GM19324 (cell line): ENCODE measurements at regions not wholly inside any gene's neighbourhood (a gene's known extent, or its start where the extent isn't known, plus 50 kb on each side); places are given as distances from the start of the nearest gene placed in this dataset.

Experiments
- ATAC-seq: cut with Tn5 transposase; IDR thresholded peaks from one replicate; pipeline ENCODE4 v1.9.1; 2021; ENCODE audit warnings: mild to moderate bottlenecking, moderate library complexity; ENCODE audit not compliant: unreplicated experiment, low FRiP score

DNA sequence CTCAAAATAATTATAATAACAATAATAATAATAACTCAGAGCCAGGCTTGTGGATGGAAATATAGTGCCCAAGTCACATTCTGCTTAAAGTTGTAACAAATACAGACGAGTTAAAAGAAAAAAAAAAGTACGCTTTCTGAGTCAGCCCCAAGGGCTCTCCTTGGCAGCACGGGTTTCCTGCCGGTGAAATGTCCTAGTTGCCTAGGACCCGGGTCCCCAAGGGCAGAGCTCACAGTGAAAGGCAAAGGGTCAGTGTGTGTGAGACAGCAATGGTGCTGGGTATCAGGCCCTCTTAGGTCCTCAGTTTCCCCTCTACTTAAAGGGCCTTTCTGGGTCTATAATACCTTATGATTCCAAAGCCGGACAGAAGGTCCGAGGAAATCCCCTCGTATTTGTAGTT is 96.3 kb upstream of the CLMN start:
- no peak for ATAC-seq

DNA sequence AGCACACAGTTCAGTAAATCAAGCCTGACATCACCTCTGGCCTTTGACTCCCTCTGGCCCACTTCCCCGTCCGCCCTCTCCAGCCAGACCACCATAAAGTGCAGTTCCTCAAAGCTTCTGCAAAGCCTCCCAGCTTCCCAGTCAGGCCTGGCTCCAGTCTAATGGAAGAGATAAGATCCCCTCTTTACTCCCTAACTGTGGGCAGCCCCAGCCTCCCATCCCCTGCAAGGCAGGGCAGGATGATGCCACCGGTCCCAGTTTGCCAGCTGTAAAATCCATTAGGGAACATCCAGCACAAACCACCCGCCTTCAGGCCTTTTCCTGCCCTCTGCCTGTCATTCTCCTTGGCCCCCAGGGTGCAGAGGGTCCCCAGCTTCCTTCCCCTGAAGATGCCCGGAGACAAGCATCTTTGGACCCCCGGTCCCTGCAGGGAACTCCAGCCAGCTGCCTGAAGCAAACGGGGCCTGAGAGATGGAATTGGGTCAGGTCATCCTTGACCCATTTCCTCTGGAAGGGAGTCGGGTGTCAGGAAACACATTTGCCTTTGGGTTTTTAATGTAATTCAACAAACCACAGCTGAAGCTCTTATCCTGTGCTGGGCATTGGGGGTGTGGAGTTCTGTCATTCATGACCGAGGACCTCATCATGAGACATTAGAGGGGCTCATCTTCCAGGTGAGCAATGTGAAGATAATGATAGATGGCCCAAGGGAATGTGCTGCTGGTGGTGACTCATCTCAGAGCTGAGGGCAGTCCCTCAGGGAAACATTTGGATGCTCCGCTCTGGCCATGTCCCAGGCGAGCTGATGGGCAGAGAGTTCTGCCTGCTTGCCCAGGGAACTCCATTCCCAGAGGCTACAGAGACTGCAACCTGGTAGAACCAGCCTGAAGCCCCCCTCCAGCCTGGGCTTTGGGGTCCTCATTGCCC is 93.8 kb upstream of the CLMN start:
- ATAC-seq, result no peak

DNA sequence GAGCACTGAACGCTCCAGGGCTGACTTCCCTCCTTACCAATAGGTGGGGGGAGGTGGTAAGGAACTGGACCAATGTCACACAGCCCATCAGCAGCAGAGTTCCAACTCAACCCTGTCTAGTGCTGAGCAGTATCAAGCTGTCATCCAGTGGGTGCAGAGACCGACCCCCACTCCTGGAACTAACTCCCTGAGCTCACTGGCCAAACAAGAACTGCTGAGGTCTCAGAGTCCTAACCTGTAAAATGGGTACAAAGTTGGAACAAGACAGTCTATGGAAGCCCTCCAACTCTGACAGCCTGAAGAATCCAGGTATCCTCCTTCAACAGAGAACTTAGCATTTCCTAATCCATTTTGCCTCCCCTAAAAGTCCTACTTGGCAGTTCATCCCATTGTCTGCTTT is 91.1 kb upstream of the CLMN start:
- no peak for ATAC-seq

DNA sequence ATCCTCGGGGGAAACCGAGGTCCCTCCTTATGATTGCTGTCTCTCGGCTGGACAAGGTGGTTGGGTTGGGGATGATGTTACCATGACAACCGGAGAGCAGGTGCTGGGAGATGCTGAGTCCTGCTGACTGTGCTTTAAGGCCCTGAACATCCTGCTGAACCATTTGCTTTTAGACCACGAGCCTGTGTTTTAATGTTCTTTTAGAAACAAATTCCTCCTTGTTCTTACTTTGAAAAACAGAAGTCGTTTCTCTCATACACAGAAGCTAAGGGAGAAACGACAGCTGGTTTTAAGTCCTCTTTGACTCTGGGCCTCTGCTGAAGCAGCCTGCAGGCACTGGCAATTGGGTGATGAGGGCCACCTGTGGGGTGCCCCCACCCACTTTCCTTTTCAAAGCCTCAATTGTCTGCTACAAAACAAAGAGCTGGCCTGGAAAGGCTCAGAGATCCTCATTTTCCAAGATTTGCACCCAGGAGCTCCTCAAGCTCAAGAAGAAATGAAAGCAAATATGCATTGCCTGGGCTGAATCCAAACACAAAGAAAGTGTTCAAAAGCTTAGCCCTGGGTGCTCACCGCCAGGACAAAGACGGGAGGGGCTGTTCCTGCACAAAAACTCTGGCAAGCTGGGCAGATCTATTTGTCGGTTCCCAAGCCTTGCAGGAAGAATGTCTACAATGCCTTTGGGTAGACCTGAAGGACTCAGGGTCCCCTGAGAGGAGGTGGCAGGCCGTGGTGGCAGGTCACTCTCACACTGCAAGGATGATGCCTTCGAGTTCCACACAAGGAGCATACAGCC is 90.0 kb upstream of the CLMN start:
- ATAC-seq, result no peak

DNA sequence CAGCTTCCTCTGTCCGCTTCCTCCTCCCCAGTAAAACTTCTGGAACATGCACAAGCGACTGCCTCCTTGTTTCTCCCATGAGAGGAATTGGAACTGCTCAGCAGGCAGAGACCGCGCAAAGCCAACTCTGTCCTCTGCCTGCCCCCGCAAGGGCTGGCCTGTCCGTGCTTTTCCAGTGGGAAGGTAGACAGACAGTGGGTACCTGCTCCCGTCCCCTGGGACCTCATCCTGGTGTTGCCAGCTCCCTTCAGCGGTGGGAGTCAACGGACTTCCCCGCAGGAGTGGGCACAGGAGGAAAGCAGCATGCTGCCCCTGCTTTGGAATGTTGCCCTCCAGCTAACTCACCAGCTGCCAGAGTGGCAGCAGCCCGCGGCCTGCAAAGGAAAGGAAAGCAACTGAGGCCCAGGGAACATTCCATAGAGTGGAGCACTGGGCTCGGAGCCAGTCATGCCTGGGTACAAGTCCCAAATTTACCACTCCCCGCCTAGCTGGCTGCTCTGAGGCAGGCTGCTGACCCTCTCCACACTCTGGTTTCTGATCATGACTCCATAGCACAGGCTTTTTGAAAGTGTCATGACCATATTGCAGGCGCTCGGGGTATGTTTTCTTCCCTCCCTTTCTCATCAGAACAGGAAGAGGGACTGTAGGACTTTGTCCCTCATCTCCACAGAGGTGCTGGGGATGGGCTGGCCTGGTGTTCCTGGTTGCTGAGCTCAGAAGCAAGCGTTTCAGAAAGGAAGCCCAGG is 89.2 kb upstream of the CLMN start:
- ATAC-seq, result no peak

DNA sequence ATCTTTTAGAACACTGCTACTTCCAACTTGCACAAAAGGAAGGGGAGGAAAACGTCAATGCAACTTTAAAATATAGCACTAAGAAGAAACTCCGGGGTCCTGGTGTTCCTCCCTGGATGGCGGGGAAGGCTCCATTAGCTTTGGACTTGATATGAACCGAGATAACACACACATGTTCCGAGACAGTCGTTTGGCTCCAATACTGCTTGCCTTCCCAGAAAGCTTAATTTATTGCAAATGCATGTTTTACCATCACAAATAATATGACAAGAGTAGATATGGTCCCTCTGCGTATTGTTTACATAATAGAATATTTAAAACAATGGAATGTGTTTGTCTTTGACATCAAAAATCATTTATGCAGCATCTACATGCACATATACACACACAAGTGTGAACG is 87.6 kb upstream of the CLMN start:
- ATAC-seq, result no peak

DNA sequence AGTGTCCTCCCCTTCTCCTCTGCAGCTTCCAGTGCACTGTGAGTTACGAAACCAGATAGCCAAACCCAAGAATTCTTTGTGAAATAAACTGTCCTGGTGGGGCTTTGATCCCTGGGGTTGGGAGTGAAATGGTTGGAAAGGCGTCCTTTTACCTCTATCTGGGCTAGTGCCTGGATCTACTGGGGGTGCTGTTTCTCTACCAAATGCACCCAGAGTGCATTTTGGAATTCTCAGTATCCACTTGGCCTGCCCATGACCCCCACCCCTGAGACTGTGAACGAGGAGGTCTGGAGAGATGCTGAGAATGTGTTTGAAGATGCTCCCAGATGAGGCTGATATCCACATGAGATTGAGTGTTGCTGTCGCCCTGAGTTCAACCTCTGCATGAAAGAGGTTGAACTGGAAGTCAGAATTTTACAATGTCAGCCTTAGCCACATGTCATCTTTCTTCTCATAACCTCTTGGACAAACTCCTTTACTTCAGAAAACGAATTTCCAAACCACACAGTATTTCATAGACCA is 87.1 kb upstream of the CLMN start:
- ATAC-seq, result no peak

DNA sequence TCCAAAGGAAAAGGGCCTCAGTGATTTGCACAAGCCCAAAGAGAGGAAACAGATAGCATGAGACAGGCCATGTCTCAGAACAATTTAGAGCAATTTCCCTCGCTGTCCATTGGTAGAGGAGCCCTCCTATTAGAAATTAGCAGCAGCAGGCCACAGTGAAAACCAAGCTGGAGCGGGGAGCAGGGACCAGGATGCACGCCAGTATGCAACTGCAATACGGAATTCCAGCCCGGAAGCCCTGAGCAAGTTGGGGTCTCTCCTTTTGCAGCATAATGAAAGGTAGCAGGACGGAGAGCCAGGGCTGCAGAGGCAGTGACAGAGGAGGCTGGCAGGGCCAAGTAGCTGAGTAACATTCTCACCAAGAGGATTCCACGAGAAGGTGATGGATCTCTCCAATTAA is 84.9 kb upstream of the CLMN start:
- no peak for ATAC-seq

DNA sequence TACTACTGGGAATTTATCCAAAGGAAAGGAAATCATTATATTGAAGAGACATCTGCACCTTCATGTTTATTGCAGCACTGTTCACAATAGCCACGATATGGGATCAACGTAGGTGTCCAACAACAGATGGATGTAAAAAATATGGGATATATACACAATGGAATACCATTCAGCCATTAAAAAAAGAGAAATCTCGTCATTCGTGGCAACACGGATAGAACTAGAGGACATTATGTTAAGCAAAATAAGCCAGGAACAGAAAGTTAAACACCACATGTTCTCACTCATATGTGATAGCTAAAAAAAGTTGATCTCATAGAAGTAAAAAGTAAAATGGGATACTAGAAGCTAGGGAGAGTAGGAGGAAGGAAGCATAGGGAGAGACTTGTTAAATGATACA is 82.9 kb upstream of the CLMN start:
- ATAC-seq, result no peak

DNA sequence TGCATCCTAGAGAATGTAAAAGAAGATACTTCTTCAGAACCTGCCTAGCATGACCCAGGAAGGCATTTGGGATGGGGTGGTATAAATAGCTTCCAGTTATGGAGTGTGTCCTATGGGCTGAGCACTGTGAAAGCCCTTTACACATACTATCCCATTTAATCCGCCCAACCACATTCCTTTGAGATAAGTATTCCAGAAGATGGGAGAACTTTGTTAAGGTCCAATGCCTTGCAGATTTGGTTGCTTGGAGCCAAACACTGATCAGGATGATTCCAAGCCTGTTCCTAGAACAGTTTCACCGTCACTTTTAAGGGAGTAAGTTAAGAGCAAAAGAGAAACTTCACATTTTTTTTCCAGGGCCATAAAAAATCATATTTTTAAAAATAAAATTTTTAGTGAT is 82.5 kb upstream of the CLMN start:
- ATAC-seq, result no peak

DNA sequence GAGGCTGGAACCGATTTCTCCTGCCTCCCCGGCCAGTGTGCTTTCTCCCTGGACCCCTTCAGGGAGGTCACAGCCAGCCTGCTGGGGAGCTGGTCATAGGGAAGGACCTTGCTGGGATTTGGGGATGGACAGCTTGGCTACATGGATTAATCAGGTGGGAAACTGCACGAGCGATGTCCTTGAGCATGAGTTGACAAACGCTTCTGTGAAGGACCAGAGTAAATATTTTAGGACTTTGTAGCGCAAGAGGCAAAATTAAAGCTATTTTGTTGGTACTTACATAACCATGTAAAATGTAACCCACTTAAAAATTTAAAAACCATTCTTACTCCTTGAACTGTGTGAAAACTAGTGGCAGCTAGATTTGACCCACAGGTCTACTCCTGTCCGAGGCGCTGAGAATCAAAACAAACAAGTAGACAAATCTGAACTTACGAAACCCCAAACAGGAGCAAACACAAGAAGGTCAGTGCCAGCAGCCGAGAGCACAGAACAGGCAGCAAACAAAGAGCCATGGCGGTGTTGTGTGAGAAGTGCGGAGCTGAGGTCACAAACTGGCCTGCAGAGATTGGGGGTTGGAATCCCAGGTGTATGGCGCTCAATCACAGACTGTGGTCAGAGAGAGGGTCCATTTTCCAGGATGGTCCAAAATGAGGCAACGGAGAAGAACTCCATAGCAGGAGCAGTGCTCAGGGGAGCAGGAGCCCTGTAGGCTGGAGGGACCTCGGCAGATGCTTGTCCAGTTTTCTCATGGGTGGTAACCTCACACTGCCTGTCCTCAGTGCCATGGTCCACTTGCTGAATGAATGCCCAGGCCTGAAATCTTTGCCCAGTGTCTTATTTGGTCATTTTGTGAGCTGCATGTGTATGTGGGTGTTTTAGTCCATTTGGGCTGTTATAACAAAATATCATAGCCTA is 79.2 kb upstream of the CLMN start:
- ATAC-seq, result no peak

DNA sequence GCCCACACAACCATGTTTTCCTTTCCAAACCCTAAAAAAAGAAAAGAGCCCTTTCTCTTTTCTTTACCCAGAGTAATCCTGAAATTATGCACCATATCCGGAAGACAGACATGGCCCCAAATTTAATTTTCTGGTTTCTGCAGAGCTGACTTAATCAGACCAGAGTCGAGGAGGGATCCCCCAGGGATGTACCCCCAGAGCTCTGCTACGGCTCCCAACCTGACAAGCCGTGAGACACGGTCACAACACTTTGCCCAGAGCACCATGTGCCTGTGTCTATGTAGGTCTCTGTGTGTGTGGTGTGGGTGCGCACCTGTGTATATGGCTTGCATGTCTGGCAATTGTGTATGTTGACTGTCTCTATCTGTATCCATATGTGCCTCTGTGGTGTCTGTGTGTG is 77.6 kb upstream of the CLMN start:
- ATAC-seq, result no peak

DNA sequence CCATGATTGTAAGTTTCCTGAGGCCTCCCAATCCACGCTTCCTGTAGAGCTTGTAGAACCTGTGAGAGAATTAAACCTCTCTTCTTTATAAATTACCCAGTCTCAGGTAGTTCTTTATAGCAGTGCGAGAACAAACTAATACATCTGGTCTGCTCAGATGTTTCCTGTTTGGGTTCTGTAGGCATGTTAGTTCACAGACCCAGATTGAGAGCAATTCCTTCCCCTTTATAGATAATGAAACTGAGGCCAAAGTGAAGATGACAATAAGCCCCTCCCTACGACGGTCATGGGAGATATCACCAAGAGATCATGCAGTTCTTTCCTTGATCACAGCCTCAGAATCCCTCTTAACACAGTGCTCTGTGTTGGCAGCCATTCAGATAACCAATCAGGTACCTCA is 76.5 kb upstream of the CLMN start:
- no peak for ATAC-seq

DNA sequence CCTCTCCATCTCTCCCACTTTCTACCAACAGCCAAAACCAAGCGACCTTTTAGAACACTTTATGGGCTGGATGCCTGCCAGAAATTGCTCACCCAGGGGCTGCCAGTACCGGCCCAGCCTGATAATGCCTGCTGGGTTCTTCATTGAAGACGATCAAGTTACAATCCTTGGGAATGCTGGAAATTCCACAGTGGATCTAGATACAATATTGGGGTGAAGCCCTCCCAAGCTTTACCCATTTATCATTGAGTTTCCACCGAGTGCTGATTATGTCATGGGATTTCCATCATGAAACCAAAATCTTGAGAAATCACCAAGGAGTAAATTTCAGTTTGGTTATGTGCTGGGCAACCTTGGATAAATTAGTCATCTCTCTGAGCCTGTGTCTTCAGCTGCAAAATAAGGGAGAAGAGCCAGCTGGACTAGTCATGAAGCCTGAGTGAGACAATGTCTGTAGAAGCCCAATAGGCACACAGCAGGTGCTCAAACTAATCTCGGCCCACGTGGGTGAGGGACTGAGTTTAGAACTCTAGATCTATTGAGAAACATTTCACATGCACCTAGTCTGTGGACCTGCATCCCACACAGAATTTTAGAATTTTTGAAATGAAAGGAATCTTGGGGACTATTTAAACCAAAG is 75.5 kb upstream of the CLMN start:
- ATAC-seq, result no peak

DNA sequence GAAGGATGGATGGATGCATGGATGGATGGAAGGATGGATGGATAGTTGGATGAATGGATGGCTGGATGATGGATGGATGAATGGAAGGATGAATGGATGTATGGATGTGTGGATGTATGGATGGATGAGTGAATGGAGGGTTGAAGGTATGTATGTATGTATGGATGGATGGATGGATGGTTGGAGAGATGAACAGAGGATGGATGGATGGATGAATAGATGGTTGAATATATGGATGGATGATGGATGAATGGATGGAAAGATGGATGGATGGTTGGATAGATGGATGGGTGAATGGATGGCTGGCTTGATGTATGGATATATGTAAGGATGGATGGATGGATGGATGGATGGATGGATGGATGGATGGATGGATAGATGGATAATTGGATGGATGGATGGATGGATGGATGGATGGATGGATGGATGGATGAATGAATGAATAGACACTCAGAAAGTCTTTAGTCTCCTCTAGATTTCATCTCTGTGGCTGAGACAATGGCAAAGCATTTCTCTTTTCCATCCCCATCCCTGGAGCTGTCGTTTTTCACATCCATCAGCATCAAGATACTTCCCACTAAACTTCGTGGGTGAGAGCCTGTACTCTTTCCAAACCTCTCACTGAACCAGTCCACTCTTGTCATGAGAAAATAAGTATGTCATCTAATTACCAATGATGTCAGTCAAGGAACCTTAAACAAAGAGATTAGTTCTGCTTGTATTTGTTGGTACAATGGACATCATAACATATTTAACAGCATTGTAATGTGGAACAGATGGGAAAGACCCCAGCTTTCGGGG is 74.8 kb upstream of the CLMN start:
- no peak for ATAC-seq

DNA sequence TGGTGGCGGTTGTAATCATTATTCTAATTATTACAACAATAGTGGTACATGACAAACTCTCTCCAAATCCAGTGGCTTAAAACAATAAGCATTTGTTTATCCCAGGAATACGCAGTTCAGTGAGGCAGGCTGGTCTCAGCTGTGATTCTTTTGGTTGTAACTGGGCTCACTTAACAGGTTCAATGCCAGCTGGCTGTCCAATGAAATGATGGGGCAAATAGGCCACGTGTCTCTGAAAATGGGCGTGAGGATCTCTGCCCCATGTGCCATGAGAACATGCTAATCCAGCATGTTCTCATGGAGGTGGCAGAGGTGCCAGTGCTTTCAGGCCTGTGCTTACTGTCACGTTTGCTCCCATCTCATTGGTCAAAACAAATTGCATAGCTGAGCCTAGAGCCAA is 73.1 kb upstream of the CLMN start:
- no peak for ATAC-seq

DNA sequence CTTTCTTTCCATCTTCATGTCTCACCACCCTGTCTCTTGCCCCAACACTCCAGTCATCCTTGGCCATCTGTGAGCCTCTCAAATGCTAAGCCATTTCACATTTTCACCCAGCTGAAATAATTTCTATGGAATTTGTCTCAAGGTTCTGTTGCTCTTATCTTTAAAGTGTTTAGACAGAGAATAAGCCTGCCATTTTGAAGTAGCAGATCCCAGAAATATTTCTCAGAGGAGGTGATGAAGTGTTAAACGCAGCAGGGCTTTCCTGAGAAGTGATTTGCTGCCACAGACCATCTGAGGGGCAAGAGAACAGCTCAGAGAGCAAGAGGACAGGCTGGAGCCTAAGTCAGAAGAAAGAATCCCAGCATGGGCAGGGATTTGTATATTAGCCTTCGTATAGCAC is 71.6 kb upstream of the CLMN start:
- no peak for ATAC-seq

DNA sequence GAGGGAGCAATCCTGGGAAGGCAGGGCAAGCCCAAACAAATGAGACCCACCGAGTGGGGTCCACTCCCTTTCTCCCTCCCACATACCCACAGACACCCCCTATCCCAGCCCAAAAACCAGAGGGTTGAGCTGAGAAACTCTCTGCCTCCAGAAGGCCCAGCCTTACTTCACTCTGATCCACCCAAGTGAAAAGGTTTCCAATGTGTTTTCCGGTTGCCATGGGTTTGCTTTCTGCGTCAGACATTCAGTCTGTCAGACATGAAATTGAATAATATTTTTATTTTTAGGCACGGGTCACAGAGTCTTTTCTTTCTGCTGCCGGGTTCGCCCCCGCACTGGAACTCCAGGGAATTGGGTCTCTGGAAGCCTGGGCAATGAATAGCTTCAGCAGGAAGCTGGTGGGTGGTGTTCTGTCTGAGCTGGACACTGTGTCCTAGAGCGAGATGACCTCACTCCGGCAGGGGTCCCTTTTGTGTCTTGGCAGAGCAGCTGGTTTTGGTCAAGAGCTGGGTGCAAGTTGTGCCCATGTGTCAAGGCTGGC is 69.8 kb upstream of the CLMN start:
- ATAC-seq, result no peak
